NCI-H748 (cell line): ENCODE measurements at regions not wholly inside any gene's neighbourhood (a gene's known extent, or its start where the extent isn't known, plus 50 kb on each side); places are given as distances from the start of the nearest gene placed in this dataset.

ENCODE experiments used
- DNase-seq: peaks from one replicate; lab custom pipeline; 2025; ENCODE audit not compliant: unreplicated experiment; lab: John Stamatoyannopoulos, UW

- DNase-seq = no peak
Measured at GRCh38 chr15:94177112-94177511, 54.2 kb upstream of the MCTP2 start.

- DNase-seq = no peak
Measured at GRCh38 chr15:94175420-94175819, 55.9 kb upstream of the MCTP2 start.

- no peak for DNase-seq
Measured at GRCh38 chr15:94174399-94174802, 57.0 kb upstream of the MCTP2 start.

- peak; percentile 3 for DNase-seq
Measured at GRCh38 chr15:94168250-94168649, 63.1 kb upstream of the MCTP2 start.

GRCh38 chr15:94164971-94165370, 66.4 kb upstream of the MCTP2 start:
- DNase-seq = no peak

- peak; percentile 53 for DNase-seq
Measured at GRCh38 chr15:94164202-94164807, 67.1 kb upstream of the MCTP2 start.

GRCh38 chr15:94162939-94163338, 68.4 kb upstream of the MCTP2 start:
- DNase-seq = no peak

- no peak for DNase-seq
Measured at GRCh38 chr15:94154255-94154654, 77.1 kb upstream of the MCTP2 start.

GRCh38 chr15:94145046-94145445, 86.3 kb upstream of the MCTP2 start:
- no peak for DNase-seq

- no peak for DNase-seq
Measured at GRCh38 chr15:94141802-94142201, 89.6 kb upstream of the MCTP2 start.

GRCh38 chr15:94135486-94136147, 95.7 kb upstream of the MCTP2 start:
- peak; percentile 9 for DNase-seq

- no peak for DNase-seq
Measured at GRCh38 chr15:94131875-94132274, 99.5 kb upstream of the MCTP2 start.

- no peak for DNase-seq
Measured at GRCh38 chr15:94130504-94130903, 100.9 kb upstream of the MCTP2 start.

GRCh38 chr15:94127006-94127405, 104.4 kb upstream of the MCTP2 start:
- peak; percentile 17 for DNase-seq

- DNase-seq = no peak
Measured at GRCh38 chr15:94125698-94126097, 105.7 kb upstream of the MCTP2 start.

- DNase-seq = no peak
Measured at GRCh38 chr15:94125156-94125555, 106.2 kb upstream of the MCTP2 start.

- no peak for DNase-seq
Measured at GRCh38 chr15:94122516-94122915, 108.8 kb upstream of the MCTP2 start.

GRCh38 chr15:94119923-94120775, 111.2 kb upstream of the MCTP2 start:
- peak; percentile 80 for DNase-seq

- DNase-seq = no peak
Measured at GRCh38 chr15:94119298-94119811, 112.0 kb upstream of the MCTP2 start.

- DNase-seq = peak; percentile 38
Measured at GRCh38 chr15:94110476-94111130, 120.8 kb upstream of the MCTP2 start.

- DNase-seq = no peak
Measured at GRCh38 chr15:94107652-94108051, 123.7 kb upstream of the MCTP2 start.
